Keratinocyte (primary cell): ENCODE measurements at regions not wholly inside any gene's neighbourhood (a gene's known extent, or its start where the extent isn't known, plus 50 kb on each side); places are given as distances from the start of the nearest gene placed in this dataset.

ENCODE experiments used
- EZH2 ChIP-seq: IDR thresholded peaks from one replicate; pipeline ENCODE4 v1.6.1; 2012; ENCODE audit warnings: inconsistent platforms, mild to moderate bottlenecking, low read length, moderate library complexity
- TF ChIP-seq, protein P1 (sequence below), 3 experiments: IDR thresholded peaks in 1 of 3; conservative IDR thresholded peaks in 1 of 3; optimal IDR thresholded peaks in 1 of 3; 2 replicates in 2 of 3; 3 replicates in 1 of 3; pipeline versions ENCODE3 to v1.5.1; 2011; ENCODE audit warnings: low read length in 3 of 3, mild to moderate bottlenecking in 3 of 3, moderate library complexity in 2 of 3, control low read depth in 1 of 3, inconsistent platforms in 1 of 3; ENCODE audit not compliant: insufficient read depth in 2 of 3; ENCODE audit errors: extremely low read depth in 1 of 3

DNA sequence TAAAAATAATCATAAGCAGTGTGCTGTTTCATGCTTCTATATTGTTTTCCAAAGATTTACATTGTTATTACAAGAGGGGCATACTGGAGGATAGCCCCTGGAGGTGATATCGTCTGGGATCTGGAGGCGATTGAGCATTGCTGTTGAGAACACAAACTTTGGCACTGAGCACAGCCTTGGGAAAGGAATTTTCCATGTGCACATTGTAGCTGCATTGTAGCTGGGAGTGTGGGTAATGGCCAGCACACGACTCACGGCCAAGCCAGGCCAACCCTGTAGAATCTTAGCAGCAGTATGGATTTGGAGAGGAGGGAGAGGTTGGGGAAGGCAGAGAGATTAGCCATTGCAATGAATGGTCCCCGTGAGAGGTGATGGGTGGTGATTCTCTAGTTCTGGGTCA lies 121.9 kb downstream of the SMIM20 start:
- TF ChIP-seq, protein P1, sequence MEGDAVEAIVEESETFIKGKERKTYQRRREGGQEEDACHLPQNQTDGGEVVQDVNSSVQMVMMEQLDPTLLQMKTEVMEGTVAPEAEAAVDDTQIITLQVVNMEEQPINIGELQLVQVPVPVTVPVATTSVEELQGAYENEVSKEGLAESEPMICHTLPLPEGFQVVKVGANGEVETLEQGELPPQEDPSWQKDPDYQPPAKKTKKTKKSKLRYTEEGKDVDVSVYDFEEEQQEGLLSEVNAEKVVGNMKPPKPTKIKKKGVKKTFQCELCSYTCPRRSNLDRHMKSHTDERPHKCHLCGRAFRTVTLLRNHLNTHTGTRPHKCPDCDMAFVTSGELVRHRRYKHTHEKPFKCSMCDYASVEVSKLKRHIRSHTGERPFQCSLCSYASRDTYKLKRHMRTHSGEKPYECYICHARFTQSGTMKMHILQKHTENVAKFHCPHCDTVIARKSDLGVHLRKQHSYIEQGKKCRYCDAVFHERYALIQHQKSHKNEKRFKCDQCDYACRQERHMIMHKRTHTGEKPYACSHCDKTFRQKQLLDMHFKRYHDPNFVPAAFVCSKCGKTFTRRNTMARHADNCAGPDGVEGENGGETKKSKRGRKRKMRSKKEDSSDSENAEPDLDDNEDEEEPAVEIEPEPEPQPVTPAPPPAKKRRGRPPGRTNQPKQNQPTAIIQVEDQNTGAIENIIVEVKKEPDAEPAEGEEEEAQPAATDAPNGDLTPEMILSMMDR (optimal IDR thresholded peaks at IDR 0.05 in 1 of 3, IDR thresholded peaks at IDR 0.05 in 1 of 3, conservative IDR thresholded peaks at IDR 0.05 in 1 of 3; ENCODE audit: extremely low read depth in 1 of 3, insufficient read depth in 2 of 3, low read length in 3 of 3) = no peak
- TF ChIP-seq EZH2 = no peak
